Stimulated activated CD8-positive, alpha-beta memory T cell treated with anti-CD3 and anti-CD28 coated beads, Interleukin-4, amount 100 ng/mL, for 1 hour (primary cell): ENCODE measurements at regions not wholly inside any gene's neighbourhood (a gene's known extent, or its start where the extent isn't known, plus 50 kb on each side); places are given as distances from the start of the nearest gene placed in this dataset.
"Not testable (repeated sequence)": the region's sequence is repeated elsewhere in the genome, so short reads cannot be mapped to it uniquely, and the experiment has no call there.

Experiments
- DNase-seq, 2 donors: peaks; one replicate each; pipeline ENCODE4 v3.0.0-alpha.2; 2020; ENCODE audit warnings: low read depth in 2 of 2, low spot score in 1 of 2

GRCh38 chr3:105976196-105976595 is 107.4 kb upstream of the CBLB start:
- DNase-seq = no peak

GRCh38 chr3:105979961-105980360 is 111.1 kb upstream of the CBLB start:
- DNase-seq = no peak

- no peak for DNase-seq
These were observed 113.4 kb upstream of the CBLB start for GRCh38 chr3:105982207-105982606.

GRCh38 chr3:105984837-105985236 is 116.0 kb upstream of the CBLB start:
- no peak for DNase-seq

- DNase-seq = not testable (repeated sequence)
These were observed 117.5 kb upstream of the CBLB start for GRCh38 chr3:105986343-105986742.

GRCh38 chr3:105987809-105988208 is 119.0 kb upstream of the CBLB start:
- no peak for DNase-seq

GRCh38 chr3:105988540-105989212 is 119.9 kb upstream of the CBLB start:
- DNase-seq = no peak

- DNase-seq = no peak
These were observed 128.0 kb upstream of the CBLB start for GRCh38 chr3:105996781-105997180.

- no peak for DNase-seq
These were observed 128.6 kb upstream of the CBLB start for GRCh38 chr3:105997466-105997799.

GRCh38 chr3:105997800-105998526 is 129.2 kb upstream of the CBLB start:
- no peak for DNase-seq

- DNase-seq = no peak
These were observed 131.0 kb upstream of the CBLB start for GRCh38 chr3:105999856-106000255.

GRCh38 chr3:106001923-106002322 is 133.1 kb upstream of the CBLB start:
- no peak for DNase-seq

GRCh38 chr3:106004137-106004681 is 135.4 kb upstream of the CBLB start:
- DNase-seq = no peak

- no peak for DNase-seq
These were observed 136.0 kb upstream of the CBLB start for GRCh38 chr3:106004826-106005225.

- DNase-seq = no peak
These were observed 137.2 kb upstream of the CBLB start for GRCh38 chr3:106006001-106006400.

- no peak for DNase-seq
These were observed 137.8 kb upstream of the CBLB start for GRCh38 chr3:106006571-106006970.

GRCh38 chr3:106007512-106007911 is 138.7 kb upstream of the CBLB start:
- no peak for DNase-seq

GRCh38 chr3:106008766-106009165 is 140.0 kb upstream of the CBLB start:
- DNase-seq = no peak

GRCh38 chr3:106010829-106011228 is 142.0 kb upstream of the CBLB start:
- no peak for DNase-seq

GRCh38 chr3:106013971-106014370 is 145.2 kb upstream of the CBLB start:
- no peak for DNase-seq

- DNase-seq = no peak
These were observed 145.7 kb upstream of the CBLB start for GRCh38 chr3:106014518-106014917.

GRCh38 chr3:106014971-106015370 is 146.2 kb upstream of the CBLB start:
- DNase-seq = no peak

GRCh38 chr3:106018102-106018501 is 149.3 kb upstream of the CBLB start:
- no peak for DNase-seq
